GM12878 (cell line): ENCODE measurements at regions not wholly inside any gene's neighbourhood (a gene's known extent, or its start where the extent isn't known, plus 50 kb on each side); places are given as distances from the start of the nearest gene placed in this dataset.

ENCODE experiments used
- ATAC-seq: fragments of 200-7000 bp; cut with Tn5 transposase; 3 replicates; pipeline ENCODE4 v1.9.1; 2020; ENCODE audit warnings: mild to moderate bottlenecking, moderate library complexity
- BruUV-seq: library from RNA; stranded (reverse); fragments of 400-500 nt; replicated peaks from 2 replicates; lab custom pipeline; 2021; lab: Mats Ljungman, UMichigan
- CTCF ChIA-PET: fragments of 300-600 bp; sonication (Branson Sonifier 250); formaldehyde crosslinking; extraction: SDS; loops from one replicate; lab custom pipeline; 2021; ENCODE audit warnings: inconsistent platforms; lab: Yijun Ruan, JAX
- POLR2A ChIA-PET: fragments of 350-600 bp; formaldehyde crosslinking; extraction: SDS; loops from one replicate; lab custom pipeline; 2021; ENCODE audit warnings: inconsistent platforms; lab: Charles Lee
- RAD21 ChIA-PET: fragments of 300-600 bp; sonication (Branson Sonifier 250); formaldehyde crosslinking; loops from one replicate; lab custom pipeline; 2023; ENCODE audit warnings: antibody characterized with exemption; ENCODE audit not compliant: unreplicated experiment; lab: Charles Lee
- SMC1A ChIA-PET: fragments of 300-600 bp; sonication (Branson Sonifier 250); formaldehyde crosslinking; loops from one replicate; lab custom pipeline; 2023; ENCODE audit not compliant: unreplicated experiment, uncharacterized antibody; lab: Charles Lee
- DNase-seq: peaks from one replicate; pipeline ENCODE4 v3.0.0-alpha.2; 2011; ENCODE audit warnings: low read depth, low spot score
- FAIRE-seq: peaks from 3 replicates; lab custom pipeline; 2011; peaks lifted over from hg19 to GRCh38; lab: Jason Lieb, UNC
- H2AFZ ChIP-seq: 2 replicates; pipeline ENCODE4 v1.6.0; 2011; ENCODE audit warnings: low read depth, low read length, control low read depth; ENCODE audit not compliant: control insufficient read depth
- H3K27ac ChIP-seq: 2 replicates; pipeline ENCODE4 v1.5.1; 2011; ENCODE audit warnings: control low read depth; ENCODE audit not compliant: control insufficient read depth, insufficient read depth
- H3K27me3 ChIP-seq, 2 experiments: replicated peaks in 1 of 2; 2 replicates each; pipeline versions ENCODE4 v1.6.0 to v1.6.1; 2011; ENCODE audit warnings: low read length in 1 of 2; ENCODE audit not compliant: control insufficient read depth in 2 of 2, insufficient read depth in 2 of 2
- H3K36me3 ChIP-seq, 2 experiments: 2 replicates each; pipeline ENCODE4 v1.5.1; 2011; ENCODE audit warnings: low read length in 1 of 2; ENCODE audit not compliant: control insufficient read depth in 2 of 2, insufficient read depth in 2 of 2
- H3K4me1 ChIP-seq: 2 replicates; pipeline ENCODE4 v1.6.1; 2011; ENCODE audit warnings: mild to moderate bottlenecking, low read length, moderate library complexity, mixed read lengths; ENCODE audit not compliant: control insufficient read depth, insufficient read depth
- H3K4me2 ChIP-seq: 2 replicates; pipeline ENCODE4 v1.6.0; 2011; ENCODE audit warnings: control low read depth; ENCODE audit not compliant: control insufficient read depth, insufficient read depth
- H3K4me3 ChIP-seq: fragments of 200-600 bp; sonication (generic); 2 replicates; pipeline ENCODE4 v1.5.1; 2016
- H3K79me2 ChIP-seq: 2 replicates; pipeline ENCODE4 v1.6.0; 2011; ENCODE audit warnings: low read length; ENCODE audit not compliant: control insufficient read depth, insufficient read depth
- H3K9ac ChIP-seq: 2 replicates; pipeline ENCODE4 v1.8.0; 2011; ENCODE audit warnings: low read length, control low read depth, mixed read lengths; ENCODE audit not compliant: control insufficient read depth, insufficient read depth
- H3K9me3 ChIP-seq: replicated peaks from 3 replicates; pipeline ENCODE4 v1.5.1; 2011; ENCODE audit warnings: mild to moderate bottlenecking, low read length; ENCODE audit not compliant: control insufficient read depth, insufficient read depth
- H4K20me1 ChIP-seq: 2 replicates; pipeline ENCODE4 v1.6.0; 2011; ENCODE audit not compliant: control insufficient read depth, insufficient read depth
- ATF7 ChIP-seq: fragments of 450-650 bp; IDR thresholded peaks from 2 replicates; pipeline ENCODE4 v1.6.1; 2016; ENCODE audit warnings: low read depth, mild to moderate bottlenecking
- CEBPZ ChIP-seq: fragments of 150-350 bp; IDR thresholded peaks from 2 replicates; pipeline ENCODE4 v1.6.1; 2016; ENCODE audit warnings: low read depth, low read length
- IRF4 ChIP-seq: IDR thresholded peaks from 2 replicates; pipeline ENCODE4 v1.6.1; 2011; ENCODE audit warnings: low read depth, low read length
- SREBF2 ChIP-seq: IDR thresholded peaks from 2 replicates; pipeline ENCODE4 v1.6.1; 2012; ENCODE audit warnings: mild to moderate bottlenecking, low read length
- WGBS: methylation state at CpG from one replicate; pipeline ENCODE4 v1.1.6; 2016; ENCODE audit warnings: low lambda C conversion rate; ENCODE audit not compliant: insufficient replicate concordance, insufficient coverage; ENCODE audit errors: missing lambda C conversion rate; 5-methylcytosine and 5-hydroxymethylcytosine counted together
- in situ Hi-C: fragments of 300-500 bp; cut with MboI; formaldehyde crosslinking; loops from 9 replicates; pipeline ENCODE4 v1.14.3; 2018; ENCODE audit warnings: mixed read lengths
- intact Hi-C: fragments of 100-400 bp; cut with micrococcal nuclease; formaldehyde crosslinking; loops from one replicate; pipeline ENCODE4 v1.14.2; 2022; ENCODE audit not compliant: unreplicated experiment

GRCh38 chr9:103730866-103731265 is 363.2 kb upstream of the SMC2 start:
- ChIA-PET POLR2A (no interaction called here), SMC1A (interaction anchor here (0.7 kb wide), 1 partner anchor 15 kb away, joined by 3 read pairs; no protein-coding TSS in a partner anchor)
- 62% methylated on average over 3 of the region's 3 CpGs for WGBS

GRCh38 chr9:103731541-103731940 is 362.6 kb upstream of the SMC2 start:
- TF ChIP-seq CEBPZ: no peak
- TF ChIP-seq SREBF2: no peak

More at GRCh38 chr9:103730866-103731265, 363.2 kb upstream of the SMC2 start:
- Histone ChIP-seq H3K79me2 (no peaks in the 10 kb centered on the region), H3K9me3 (no peaks in the 10 kb centered on the region), H3K27ac (no peak overlapping the region), H3K4me1 (no peaks in the 10 kb centered on the region), H2AFZ (no peak overlapping the region), H3K9ac (no peak overlapping the region), H3K27me3 (no peaks in the 10 kb centered on the region), H3K4me3 (no peak overlapping the region), H4K20me1 (no peaks in the 10 kb centered on the region), H3K4me2 (no peak overlapping the region), H3K36me3 (no peaks in the 10 kb centered on the region)
- CTCF ChIA-PET: no interaction called here
- in situ Hi-C loops (no loop called here), intact Hi-C loops (no loop called here)
- no peak for TF ChIP-seq ATF7
- no peak for TF ChIP-seq IRF4
- ATAC-seq: no peak
- FAIRE-seq: no peak
- no TSS peak for BruUV-seq
- no peak for DNase-seq
- RAD21 ChIA-PET: no interaction called here

More at GRCh38 chr9:103731541-103731940, 362.6 kb upstream of the SMC2 start:
- no peak for FAIRE-seq
- intact Hi-C loops (no loop called here), in situ Hi-C loops (no loop called here)
- H3K9ac ChIP-seq: no peak overlapping the region
- no peak for ATAC-seq
- WGBS: 7% methylated on average over 2 of the region's 2 CpGs
- DNase-seq: no peak
- H2AFZ ChIP-seq: no peak overlapping the region
- no peaks in the 10 kb centered on the region for H3K79me2 ChIP-seq
- ChIA-PET POLR2A (no interaction called here), SMC1A (interaction anchor here (0.7 kb wide), 1 partner anchor 14 kb away, joined by 3 read pairs; no protein-coding TSS in a partner anchor), CTCF (no interaction called here), RAD21 (no interaction called here)
- H3K27ac ChIP-seq: no peak overlapping the region
- H3K9me3 ChIP-seq: no peaks in the 10 kb centered on the region
- no TSS peak for BruUV-seq
- H3K4me3 ChIP-seq: no peak overlapping the region
- H3K27me3 ChIP-seq: no peaks in the 10 kb centered on the region
- no peak overlapping the region for H3K4me2 ChIP-seq
- H4K20me1 ChIP-seq: no peaks in the 10 kb centered on the region
- H3K4me1 ChIP-seq: no peaks in the 10 kb centered on the region
- H3K36me3 ChIP-seq: no peaks in the 10 kb centered on the region
